GM19397 (cell line): ENCODE measurements at regions not wholly inside any gene's neighbourhood (a gene's known extent, or its start where the extent isn't known, plus 50 kb on each side); places are given as distances from the start of the nearest gene placed in this dataset.
A peak's percentile ranks its signal among the peaks of the same experiment; 100 is the strongest.

Experiments used
- ATAC-seq: cut with Tn5 transposase; IDR thresholded peaks from one replicate; pipeline ENCODE4 v1.9.1; 2021; ENCODE audit warnings: mild to moderate bottlenecking, moderate library complexity; ENCODE audit not compliant: unreplicated experiment

- ATAC-seq, result no peak
These were observed 193.8 kb upstream of the TLE3 start for GRCh38 chr15:70291305-70292075.

GRCh38 chr15:70290708-70291107, 193.0 kb upstream of the TLE3 start:
- ATAC-seq, result no peak

GRCh38 chr15:70289191-70289955, 191.7 kb upstream of the TLE3 start:
- no peak for ATAC-seq

GRCh38 chr15:70286113-70286806, 188.5 kb upstream of the TLE3 start:
- no peak for ATAC-seq

- ATAC-seq, result no peak
These were observed 186.9 kb upstream of the TLE3 start for GRCh38 chr15:70284438-70285214.

- ATAC-seq, result no peak
These were observed 185.8 kb upstream of the TLE3 start for GRCh38 chr15:70283511-70283910.

- ATAC-seq, result peak; percentile 51
These were observed 184.1 kb upstream of the TLE3 start for GRCh38 chr15:70281811-70282307.

- ATAC-seq, result no peak
These were observed 183.6 kb upstream of the TLE3 start for GRCh38 chr15:70281261-70281810.

GRCh38 chr15:70280781-70281180, 183.1 kb upstream of the TLE3 start:
- no peak for ATAC-seq

- no peak for ATAC-seq
These were observed 181.4 kb upstream of the TLE3 start for GRCh38 chr15:70279096-70279495.

- ATAC-seq, result no peak
These were observed 180.9 kb upstream of the TLE3 start for GRCh38 chr15:70278644-70279043.

GRCh38 chr15:70277556-70277955, 179.8 kb upstream of the TLE3 start:
- no peak for ATAC-seq

GRCh38 chr15:70276401-70276800, 178.7 kb upstream of the TLE3 start:
- ATAC-seq, result no peak

- ATAC-seq, result no peak
These were observed 177.9 kb upstream of the TLE3 start for GRCh38 chr15:70275461-70276138.

- ATAC-seq, result no peak
These were observed 177.2 kb upstream of the TLE3 start for GRCh38 chr15:70274908-70275307.

- ATAC-seq, result no peak
These were observed 176.7 kb upstream of the TLE3 start for GRCh38 chr15:70274255-70274880.

GRCh38 chr15:70273808-70274207, 176.1 kb upstream of the TLE3 start:
- no peak for ATAC-seq

GRCh38 chr15:70272565-70273355, 175.0 kb upstream of the TLE3 start:
- ATAC-seq, result no peak
